Naive thymus-derived CD4-positive, alpha-beta T cell (primary cell): ENCODE measurements at regions not wholly inside any gene's neighbourhood (a gene's known extent, or its start where the extent isn't known, plus 50 kb on each side); places are given as distances from the start of the nearest gene placed in this dataset.

ENCODE experiments used
- ATAC-seq: fragments of 150-1000 bp; cut with Tn5 transposase; 2 replicates; pipeline ENCODE4 v1.10.0; 2021; ENCODE audit warnings: mild to moderate bottlenecking, moderate library complexity
- CTCF ChIA-PET: fragments of 350-600 bp; sonication (Branson Sonifier 250); formaldehyde crosslinking; loops from one replicate; lab custom pipeline; 2021; ENCODE audit warnings: antibody characterized with exemption; lab: Charles Lee
- POLR2A ChIA-PET: fragments of 350-600 bp; sonication (Branson Sonifier 250); formaldehyde crosslinking; loops from one replicate; lab custom pipeline; 2021; ENCODE audit warnings: antibody characterized with exemption, inconsistent platforms; lab: Charles Lee
- DNase-seq, 9 donors: peaks; one replicate each; pipeline versions ENCODE4 v3.0.0 to v3.0.0-alpha.2; 2020 to 2022; ENCODE audit warnings: mixed read lengths in 1 of 9
- H3K27ac ChIP-seq: one replicate; pipeline ENCODE4 v1.7.0; 2013; ENCODE audit warnings: mild to moderate bottlenecking, low read depth, low read length, moderate library complexity
- H3K27me3 ChIP-seq, 2 donors: one replicate each; pipeline ENCODE4 v1.7.0; 2013; ENCODE audit warnings: low read length in 2 of 2, mild to moderate bottlenecking in 2 of 2, moderate library complexity in 2 of 2; ENCODE audit not compliant: control insufficient read depth in 2 of 2, insufficient read depth in 2 of 2
- H3K36me3 ChIP-seq, 3 experiments: 1 replicate in 2 of 3; 2 replicates in 1 of 3; pipeline ENCODE4 v1.7.0; 2013; ENCODE audit warnings: low read length in 3 of 3, mild to moderate bottlenecking in 3 of 3, moderate library complexity in 1 of 3; ENCODE audit not compliant: insufficient read depth in 3 of 3, control insufficient read depth in 2 of 3
- H3K4me1 ChIP-seq, 2 donors: one replicate each; pipeline ENCODE4 v1.7.0; 2013; ENCODE audit warnings: low read length in 2 of 2, mild to moderate bottlenecking in 2 of 2, moderate library complexity in 1 of 2; ENCODE audit not compliant: control insufficient read depth in 2 of 2, insufficient read depth in 2 of 2
- H3K4me3 ChIP-seq: 2 replicates; pipeline ENCODE4 v1.7.0; 2013; ENCODE audit warnings: mild to moderate bottlenecking, low read length
- H3K9me3 ChIP-seq, 3 experiments: 1 replicate in 2 of 3; 2 replicates in 1 of 3; pipeline ENCODE4 v1.7.0; 2013; ENCODE audit warnings: low read length in 3 of 3; ENCODE audit not compliant: control insufficient read depth in 2 of 3
- H3K27ac Mint-ChIP-seq, 9 donors: one replicate each; pipeline ENCODE4 v1.8.0; 2020 to 2022; ENCODE audit warnings: mixed read lengths in 9 of 9, mild to moderate bottlenecking in 8 of 9, moderate library complexity in 5 of 9, inconsistent platforms in 2 of 9
- H3K27me3 Mint-ChIP-seq, 5 donors: one replicate each; pipeline ENCODE4 v1.8.0; 2021 to 2022; ENCODE audit warnings: mixed read lengths in 5 of 5, mild to moderate bottlenecking in 1 of 5
- H3K36me3 Mint-ChIP-seq, 5 donors: one replicate each; pipeline ENCODE4 v1.8.0; 2020 to 2022; ENCODE audit warnings: mixed read lengths in 5 of 5, mild to moderate bottlenecking in 3 of 5, inconsistent platforms in 1 of 5
- H3K4me1 Mint-ChIP-seq, 7 donors: one replicate each; pipeline ENCODE4 v1.8.0; 2020 to 2022; ENCODE audit warnings: mixed read lengths in 7 of 7, mild to moderate bottlenecking in 3 of 7, inconsistent platforms in 1 of 7
- H3K4me3 Mint-ChIP-seq, 10 donors: one replicate each; pipeline ENCODE4 v1.8.0; 2020 to 2022; ENCODE audit warnings: mild to moderate bottlenecking in 10 of 10, mixed read lengths in 10 of 10, moderate library complexity in 6 of 10, inconsistent platforms in 2 of 10
- H3K9me3 Mint-ChIP-seq, 11 donors: one replicate each; pipeline ENCODE4 v1.8.0; 2020 to 2022; ENCODE audit warnings: mixed read lengths in 11 of 11, mild to moderate bottlenecking in 4 of 11, inconsistent platforms in 1 of 11, moderate library complexity in 1 of 11
- intact Hi-C, 2 donors: fragments of 100-400 bp; cut with micrococcal nuclease; formaldehyde crosslinking; loops; one replicate each; pipeline ENCODE4 v1.15.1; 2023

- ChIA-PET CTCF (interaction anchor here (0.6 to 1.2 kb wide), 3 partner anchors 10 to 15 kb away, joined by 3 read pairs; no protein-coding TSS in a partner anchor), POLR2A (no interaction called here)
- H3K27ac Mint-ChIP-seq = no peak overlapping the region
- intact Hi-C loops = no loop called here
- no peak overlapping the region for H3K4me3 ChIP-seq
- no peaks in the 10 kb centered on the region for H3K36me3 Mint-ChIP-seq
- H3K27me3 Mint-ChIP-seq = peaks cover 0 to 12% (median 3%) of the 10 kb centered on the region in 5 donors
- H3K27me3 ChIP-seq = no peaks in the 10 kb centered on the region
- H3K4me1 Mint-ChIP-seq = no peaks in the 10 kb centered on the region
- no peak for DNase-seq
- H3K9me3 Mint-ChIP-seq = no peaks in the 10 kb centered on the region
- no peaks in the 10 kb centered on the region for H3K4me1 ChIP-seq
- H3K9me3 ChIP-seq = no peaks in the 10 kb centered on the region
- no peak overlapping the region for H3K4me3 Mint-ChIP-seq
- no peaks in the 10 kb centered on the region for H3K36me3 ChIP-seq
- no peak overlapping the region for H3K27ac ChIP-seq
- no peak for ATAC-seq
Measured at GRCh38 chr3:150168698-150169097, 198.0 kb upstream of the PFN2 start.

- no peaks in the 10 kb centered on the region for H3K36me3 Mint-ChIP-seq
- no peak overlapping the region for H3K4me3 ChIP-seq
- intact Hi-C loops = no loop called here
Measured at GRCh38 chr3:150165396-150166094, 194.8 kb upstream of the PFN2 start.

DNA sequence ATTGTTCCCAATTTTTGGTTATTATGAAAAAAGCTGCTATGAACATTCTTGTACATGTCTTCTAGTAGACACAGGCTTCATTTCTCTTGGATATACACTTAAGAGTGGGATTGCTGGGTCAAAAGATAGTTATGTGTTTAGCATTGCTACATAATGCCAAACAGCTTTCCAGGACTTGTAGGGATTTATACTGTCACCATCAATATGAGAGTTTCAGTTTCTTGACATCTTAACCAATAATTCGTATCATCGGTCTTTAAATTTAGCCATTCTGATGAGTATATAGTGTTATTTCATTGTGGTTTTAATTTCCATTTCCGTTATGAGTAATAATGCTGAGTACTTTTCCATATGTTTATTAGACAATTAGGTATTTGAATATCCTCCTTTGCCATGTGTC, 190.3 kb upstream of the PFN2 start:
- Mint-ChIP-seq H3K27me3 (peaks cover 9 to 22% (median 12%) of the 10 kb centered on the region in 5 donors), H3K4me1 (no peaks in the 10 kb centered on the region), H3K36me3 (no peaks in the 10 kb centered on the region), H3K27ac (no peak overlapping the region), H3K9me3 (peaks cover 0 to 2% (median 0%) of the 10 kb centered on the region in 11 donors), H3K4me3 (no peak overlapping the region)
- no peak overlapping the region for H3K27ac ChIP-seq
- H3K27me3 ChIP-seq = no peaks in the 10 kb centered on the region
- no peaks in the 10 kb centered on the region for H3K9me3 ChIP-seq
- intact Hi-C loops = no loop called here
- POLR2A ChIA-PET = no interaction called here
- ATAC-seq (no peak), DNase-seq (no peak)
- CTCF ChIA-PET = interaction anchor here (0.7 kb wide), 1 partner anchor 392 kb away, joined by 3 read pairs; no protein-coding TSS in a partner anchor
- no peak overlapping the region for H3K4me3 ChIP-seq
- H3K4me1 ChIP-seq = no peaks in the 10 kb centered on the region
- H3K36me3 ChIP-seq = no peaks in the 10 kb centered on the region

More at GRCh38 chr3:150165396-150166094, 194.8 kb upstream of the PFN2 start:
- Mint-ChIP-seq H3K9me3 (peaks cover 0 to 2% (median 0%) of the 10 kb centered on the region in 11 donors), H3K4me1 (no peaks in the 10 kb centered on the region), H3K4me3 (no peak overlapping the region), H3K27me3 (peaks cover 8 to 22% (median 9%) of the 10 kb centered on the region in 5 donors), H3K27ac (no peak overlapping the region)
- Histone ChIP-seq H3K36me3 (no peaks in the 10 kb centered on the region), H3K27ac (no peak overlapping the region), H3K9me3 (no peaks in the 10 kb centered on the region), H3K27me3 (no peaks in the 10 kb centered on the region), H3K4me1 (no peaks in the 10 kb centered on the region)
- ATAC-seq = no peak
- CTCF ChIA-PET = no interaction called here
- POLR2A ChIA-PET = no interaction called here
- no peak for DNase-seq

GRCh38 chr3:150158943-150159625, 188.4 kb upstream of the PFN2 start:
- H3K4me3 ChIP-seq = no peak overlapping the region
- intact Hi-C loops = loop anchor here in 1 of 2 donors (10.0 kb wide), 1 partner anchor 64 kb away; no protein-coding TSS in a partner anchor
- H3K9me3 ChIP-seq = no peaks in the 10 kb centered on the region
- no peak overlapping the region for H3K4me3 Mint-ChIP-seq
- H3K27me3 ChIP-seq = no peaks in the 10 kb centered on the region
- ATAC-seq (no peak), DNase-seq (no peak)
- no peaks in the 10 kb centered on the region for H3K36me3 Mint-ChIP-seq
- H3K27ac ChIP-seq = no peak overlapping the region
- CTCF ChIA-PET = interaction anchor here (1.0 kb wide), 1 partner anchor 9 kb away, joined by 3 read pairs; no protein-coding TSS in a partner anchor
- no peaks in the 10 kb centered on the region for H3K36me3 ChIP-seq
- peaks cover 7 to 22% (median 13%) of the 10 kb centered on the region in 5 donors for H3K27me3 Mint-ChIP-seq
- no peaks in the 10 kb centered on the region for H3K4me1 Mint-ChIP-seq
- H3K4me1 ChIP-seq = no peaks in the 10 kb centered on the region
- H3K27ac Mint-ChIP-seq = no peak overlapping the region
- POLR2A ChIA-PET = no interaction called here
- H3K9me3 Mint-ChIP-seq = peaks cover 0 to 2% (median 0%) of the 10 kb centered on the region in 11 donors

DNA sequence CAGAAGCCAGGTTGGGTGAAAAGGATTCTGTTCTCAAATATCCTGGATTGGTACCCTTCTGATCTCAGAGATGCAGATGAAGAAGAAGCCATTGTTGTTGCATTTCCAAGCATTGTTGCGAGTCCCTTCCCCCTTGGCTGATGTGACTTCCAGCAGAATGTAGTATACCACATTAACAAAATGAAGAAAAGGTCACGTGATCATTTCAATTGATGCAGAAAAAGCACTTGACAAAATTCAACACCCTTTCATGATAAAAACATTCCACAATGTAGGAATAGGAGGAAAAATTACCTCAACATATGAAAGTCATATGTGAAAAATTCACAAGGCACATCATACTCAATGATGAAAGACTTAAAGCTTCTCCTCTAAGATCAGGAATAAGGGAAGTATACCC, 181.9 kb upstream of the PFN2 start:
- intact Hi-C loops = loop anchor here in 1 of 2 donors (10.0 kb wide), 1 partner anchor 58 kb away; no protein-coding TSS in a partner anchor

GRCh38 chr3:150150633-150151032, 179.9 kb upstream of the PFN2 start:
- Histone ChIP-seq H3K27me3 (no peaks in the 10 kb centered on the region), H3K4me1 (no peaks in the 10 kb centered on the region), H3K36me3 (no peaks in the 10 kb centered on the region), H3K27ac (no peak overlapping the region), H3K9me3 (no peaks in the 10 kb centered on the region), H3K4me3 (no peak overlapping the region)
- DNase-seq (no peak), ATAC-seq (no peak)
- ChIA-PET CTCF (interaction anchor here (0.5 kb wide), 1 partner anchor 781 kb away, joined by 3 read pairs; no protein-coding TSS in a partner anchor), POLR2A (no interaction called here)
- no peak overlapping the region for H3K4me3 Mint-ChIP-seq
- H3K9me3 Mint-ChIP-seq = peaks cover 0 to 4% (median 0%) of the 10 kb centered on the region in 11 donors
- no peaks in the 10 kb centered on the region for H3K36me3 Mint-ChIP-seq
- H3K4me1 Mint-ChIP-seq = peaks cover 0 to 5% (median 0%) of the 10 kb centered on the region in 7 donors
- H3K27ac Mint-ChIP-seq = no peak overlapping the region
- intact Hi-C loops = loop anchor here in 1 of 2 donors (10.0 kb wide), 1 partner anchor 56 kb away; no protein-coding TSS in a partner anchor
- H3K27me3 Mint-ChIP-seq = peaks cover 16 to 51% (median 33%) of the 10 kb centered on the region in 5 donors

More for the DNA sequence above, 181.9 kb upstream of the PFN2 start:
- no peak overlapping the region for H3K4me3 Mint-ChIP-seq
- no peak for DNase-seq
- ChIA-PET CTCF (no interaction called here), POLR2A (no interaction called here)
- ATAC-seq = no peak
- Histone ChIP-seq H3K27ac (no peak overlapping the region), H3K27me3 (no peaks in the 10 kb centered on the region), H3K9me3 (no peaks in the 10 kb centered on the region), H3K4me1 (no peaks in the 10 kb centered on the region), H3K4me3 (no peak overlapping the region), H3K36me3 (no peaks in the 10 kb centered on the region)
- no peak overlapping the region for H3K27ac Mint-ChIP-seq
- H3K9me3 Mint-ChIP-seq = peaks cover 0 to 4% (median 0%) of the 10 kb centered on the region in 11 donors
- H3K4me1 Mint-ChIP-seq = peaks cover 0 to 2% (median 0%) of the 10 kb centered on the region in 7 donors
- H3K27me3 Mint-ChIP-seq = peaks cover 17 to 50% (median 33%) of the 10 kb centered on the region in 5 donors
- H3K36me3 Mint-ChIP-seq = no peaks in the 10 kb centered on the region
